Type B pancreatic cell (in vitro differentiated cells): ENCODE measurements at regions not wholly inside any gene's neighbourhood (a gene's known extent, or its start where the extent isn't known, plus 50 kb on each side); places are given as distances from the start of the nearest gene placed in this dataset.

Experiments
- DNase-seq: peaks from one replicate; pipeline ENCODE4 v3.0.0; 2021; ENCODE audit warnings: mixed read lengths; ENCODE audit not compliant: unreplicated experiment; ENCODE audit errors: extremely low spot score
- H3K27ac Mint-ChIP-seq: 2 replicates; pipeline ENCODE4 v1.8.0; 2021; ENCODE audit warnings: mild to moderate bottlenecking, mixed read lengths
- H3K27me3 Mint-ChIP-seq: 2 replicates; pipeline ENCODE4 v1.8.0; 2021; ENCODE audit warnings: mixed read lengths
- H3K36me3 Mint-ChIP-seq: 2 replicates; pipeline ENCODE4 v1.8.0; 2021; ENCODE audit warnings: mixed read lengths
- H3K4me1 Mint-ChIP-seq: one replicate; pipeline ENCODE4 v1.8.0; 2021; ENCODE audit warnings: mixed read lengths; ENCODE audit not compliant: unreplicated experiment
- H3K4me3 Mint-ChIP-seq: 2 replicates; pipeline ENCODE4 v1.8.0; 2021; ENCODE audit warnings: mild to moderate bottlenecking, mixed read lengths
- H3K9me3 Mint-ChIP-seq: 2 replicates; pipeline ENCODE4 v1.8.0; 2021; ENCODE audit warnings: mixed read lengths
- CTCF ChIP-seq: fragments of 200-600 bp; sonication (generic); conservative IDR thresholded peaks from 2 replicates; pipeline ENCODE4 v1.5.0; 2021; ENCODE audit warnings: antibody characterized with exemption, mild to moderate bottlenecking

GRCh38 chr17:72306037-72306436, 185.2 kb downstream of the SOX9 start:
- Mint-ChIP-seq H3K36me3 (no peaks in the 10 kb centered on the region), H3K4me1 (peaks cover 30% of the 10 kb centered on the region), H3K27ac (peak overlapping the region; percentile 45), H3K27me3 (peaks cover 12% of the 10 kb centered on the region), H3K9me3 (no peaks in the 10 kb centered on the region), H3K4me3 (no peak overlapping the region)
- TF ChIP-seq CTCF, result no peak
- no peak for DNase-seq

GRCh38 chr17:72307836-72308235, 187.0 kb downstream of the SOX9 start:
- Mint-ChIP-seq H3K27ac (no peak overlapping the region), H3K4me3 (no peak overlapping the region), H3K27me3 (peaks cover 12% of the 10 kb centered on the region), H3K9me3 (no peaks in the 10 kb centered on the region), H3K36me3 (no peaks in the 10 kb centered on the region), H3K4me1 (peaks cover 30% of the 10 kb centered on the region)
- no peak for TF ChIP-seq CTCF
- DNase-seq, result no peak

GRCh38 chr17:72308744-72309385, 188.0 kb downstream of the SOX9 start:
- no peaks in the 10 kb centered on the region for H3K36me3 Mint-ChIP-seq
- DNase-seq, result no peak
- peaks cover 30% of the 10 kb centered on the region for H3K4me1 Mint-ChIP-seq

GRCh38 chr17:72311004-72311403, 190.2 kb downstream of the SOX9 start:
- peaks cover 26% of the 10 kb centered on the region for H3K4me1 Mint-ChIP-seq
- no peak for TF ChIP-seq CTCF
- no peak overlapping the region for H3K4me3 Mint-ChIP-seq
- no peaks in the 10 kb centered on the region for H3K36me3 Mint-ChIP-seq
- H3K27ac Mint-ChIP-seq, result no peak overlapping the region
- peaks cover 12% of the 10 kb centered on the region for H3K27me3 Mint-ChIP-seq
- no peak for DNase-seq
- H3K9me3 Mint-ChIP-seq, result no peaks in the 10 kb centered on the region

More at GRCh38 chr17:72308744-72309385, 188.0 kb downstream of the SOX9 start:
- Mint-ChIP-seq H3K9me3 (no peaks in the 10 kb centered on the region), H3K4me3 (no peak overlapping the region), H3K27ac (no peak overlapping the region), H3K27me3 (peaks cover 12% of the 10 kb centered on the region)
- no peak for TF ChIP-seq CTCF

GRCh38 chr17:72315122-72315913, 194.5 kb downstream of the SOX9 start:
- Mint-ChIP-seq H3K9me3 (no peaks in the 10 kb centered on the region), H3K4me1 (peaks cover 10% of the 10 kb centered on the region), H3K27ac (no peak overlapping the region), H3K27me3 (no peaks in the 10 kb centered on the region), H3K36me3 (peaks cover 2% of the 10 kb centered on the region), H3K4me3 (no peak overlapping the region)
- no peak for DNase-seq
- TF ChIP-seq CTCF, result no peak
